GM23338 (cell line): ENCODE measurements at regions not wholly inside any gene's neighbourhood (a gene's known extent, or its start where the extent isn't known, plus 50 kb on each side); places are given as distances from the start of the nearest gene placed in this dataset.

Experiments used
- ATAC-seq: fragments of 200-7000 bp; cut with Tn5 transposase; 3 replicates; pipeline ENCODE4 v1.9.1; 2020
- DNase-seq: peaks from one replicate; pipeline ENCODE4 v3.0.0-alpha.2; 2015; ENCODE audit warnings: low spot score
- H2AFZ ChIP-seq: fragments of 200-600 bp; sonication (generic); 2 replicates; pipeline ENCODE4 v1.8.0; 2016; ENCODE audit warnings: antibody characterized with exemption, mild to moderate bottlenecking, moderate library complexity
- H3F3A ChIP-seq: fragments of 200-600 bp; sonication (generic); replicated peaks from 2 replicates; pipeline ENCODE4 v1.8.0; 2017; ENCODE audit warnings: antibody characterized with exemption, mixed run types, low read depth
- H3K27ac ChIP-seq: fragments of 200-600 bp; sonication (generic); 2 replicates; pipeline ENCODE4 v1.6.1; 2016; ENCODE audit warnings: low read depth
- H3K27me3 ChIP-seq: fragments of 200-600 bp; sonication (generic); 2 replicates; pipeline ENCODE4 v1.8.0; 2016; ENCODE audit warnings: mild to moderate bottlenecking, mixed run types, moderate library complexity; ENCODE audit not compliant: insufficient read depth
- H3K36me3 ChIP-seq: fragments of 200-600 bp; sonication (generic); 2 replicates; pipeline ENCODE4 v1.8.0; 2016; ENCODE audit warnings: mild to moderate bottlenecking; ENCODE audit not compliant: insufficient read depth
- H3K4me1 ChIP-seq: fragments of 200-600 bp; sonication (generic); 2 replicates; pipeline ENCODE4 v1.8.0; 2016; ENCODE audit warnings: mild to moderate bottlenecking, moderate library complexity; ENCODE audit not compliant: insufficient read depth
- H3K4me2 ChIP-seq: fragments of 200-600 bp; sonication (generic); 2 replicates; pipeline ENCODE4 v1.7.1; 2017; ENCODE audit warnings: mixed run types
- H3K4me3 ChIP-seq: fragments of 200-600 bp; sonication (generic); 2 replicates; pipeline ENCODE4 v1.6.1; 2016; ENCODE audit warnings: mixed run types
- H3K79me2 ChIP-seq: fragments of 200-600 bp; sonication (generic); replicated peaks from 2 replicates; pipeline ENCODE4 v1.8.0; 2017; ENCODE audit warnings: mild to moderate bottlenecking; ENCODE audit not compliant: insufficient read depth
- H3K9me2 ChIP-seq: fragments of 200-600 bp; sonication (generic); 2 replicates; pipeline ENCODE4 v1.8.0; 2017; ENCODE audit not compliant: insufficient read depth
- H4K20me1 ChIP-seq: fragments of 200-600 bp; sonication (generic); replicated peaks from 2 replicates; pipeline ENCODE4 v1.8.0; 2017; ENCODE audit warnings: mild to moderate bottlenecking; ENCODE audit not compliant: insufficient read depth
- H3K27ac Mint-ChIP-seq: 2 replicates; pipeline ENCODE4 v1.8.0; 2020; ENCODE audit warnings: inconsistent platforms, mild to moderate bottlenecking, moderate library complexity, mixed read lengths
- H3K27me3 Mint-ChIP-seq: 3 replicates; pipeline ENCODE4 v1.8.0; 2022; ENCODE audit warnings: low read depth, mild to moderate bottlenecking, moderate library complexity, mixed read lengths, inconsistent platforms; ENCODE audit not compliant: insufficient read depth, poor library complexity
- H3K36me3 Mint-ChIP-seq: 3 replicates; pipeline ENCODE4 v1.8.0; 2021; ENCODE audit warnings: low read depth, mild to moderate bottlenecking, inconsistent platforms, moderate library complexity, mixed read lengths
- H3K4me1 Mint-ChIP-seq: 3 replicates; pipeline ENCODE4 v1.8.0; 2020; ENCODE audit warnings: mild to moderate bottlenecking, inconsistent platforms, mixed read lengths
- H3K4me3 Mint-ChIP-seq: 3 replicates; pipeline ENCODE4 v1.8.0; 2021; ENCODE audit warnings: moderate library complexity, mild to moderate bottlenecking, inconsistent platforms, mixed read lengths
- H3K9me3 Mint-ChIP-seq: 3 replicates; pipeline ENCODE4 v1.8.0; 2020; ENCODE audit warnings: moderate library complexity, mild to moderate bottlenecking, inconsistent platforms, mixed read lengths
- CREB1 ChIP-seq: fragments of 250-450 bp; sonication (Bioruptor Pico); IDR thresholded peaks from 2 replicates; pipeline ENCODE4 v1.5.0; 2020; ENCODE audit warnings: low read depth, mild to moderate bottlenecking, moderate library complexity
- EZH2 ChIP-seq: fragments of 200-600 bp; sonication (generic); IDR thresholded peaks from one replicate; pipeline ENCODE4 v1.8.0; 2017; ENCODE audit warnings: antibody characterized with exemption, mild to moderate bottlenecking, low read depth; ENCODE audit not compliant: unreplicated experiment
- EZH2phosphoT487 ChIP-seq: fragments of 200-600 bp; sonication (generic); IDR thresholded peaks from one replicate; pipeline ENCODE4 v1.8.1; 2018; ENCODE audit warnings: antibody characterized with exemption; ENCODE audit not compliant: unreplicated experiment
- NANOG ChIP-seq: IDR thresholded peaks from 2 replicates; pipeline ENCODE4 v1.6.1; 2016; ENCODE audit warnings: antibody characterized with exemption, borderline replicate concordance
- POLR2AphosphoS5 ChIP-seq: IDR thresholded peaks from 2 replicates; pipeline ENCODE4 v1.6.1; 2016; ENCODE audit warnings: antibody characterized with exemption, low read depth
- STAT1 ChIP-seq: IDR thresholded peaks from one replicate; pipeline ENCODE4 v1.6.1; 2016; ENCODE audit warnings: antibody characterized with exemption; ENCODE audit not compliant: unreplicated experiment
- ZNF114 ChIP-seq: fragments of 250-450 bp; sonication (Bioruptor Pico); IDR thresholded peaks from 2 replicates; pipeline ENCODE4 v1.5.0; 2020; ENCODE audit warnings: mild to moderate bottlenecking, moderate library complexity
- ZNF331 ChIP-seq: fragments of 250-450 bp; sonication (Bioruptor Pico); IDR thresholded peaks from 2 replicates; pipeline ENCODE4 v1.5.0; 2020; ENCODE audit warnings: low read depth, mild to moderate bottlenecking, moderate library complexity
- TF ChIP-seq, protein P1 (sequence below): IDR thresholded peaks from one replicate; pipeline ENCODE4 v1.6.1; 2018; ENCODE audit warnings: antibody characterized with exemption; ENCODE audit not compliant: unreplicated experiment
- TF ChIP-seq, protein P2 (sequence below), 2 experiments: fragments of 200-600 bp in 1 of 2; sonication (generic) in 1 of 2; conservative IDR thresholded peaks; 2 replicates each; pipeline versions ENCODE4 v1.5.1 to v1.6.1; 2016 to 2017; ENCODE audit warnings: antibody characterized with exemption in 2 of 2, low read depth in 2 of 2, mild to moderate bottlenecking in 2 of 2, moderate library complexity in 1 of 2
- TF ChIP-seq, protein P3 (sequence below): fragments of 250-450 bp; sonication (Bioruptor Pico); IDR thresholded peaks from 2 replicates; pipeline ENCODE4 v1.5.0; 2020; ENCODE audit warnings: mild to moderate bottlenecking, moderate library complexity

DNA sequence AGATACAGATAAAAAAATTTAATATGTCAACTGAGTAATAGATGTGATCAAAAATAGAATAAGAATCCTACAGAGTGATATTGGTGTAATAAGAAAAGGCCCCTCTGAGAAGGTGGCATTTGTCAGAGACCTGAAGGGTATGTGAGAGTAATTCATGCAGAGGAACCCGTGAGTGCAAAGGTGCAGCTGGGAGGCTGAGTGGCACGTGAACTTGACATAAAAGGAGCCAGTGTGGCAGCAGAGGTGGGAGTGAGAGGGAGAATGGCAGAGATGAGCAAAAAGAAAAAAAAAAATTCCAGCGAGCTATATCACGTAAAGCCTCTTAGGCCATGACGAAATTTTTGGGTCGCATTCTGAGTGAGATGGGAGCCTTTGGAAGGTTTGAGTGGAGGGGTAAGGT, 588.9 kb downstream of the KCTD12 start:
- H3K36me3 Mint-ChIP-seq: peaks cover 11% of the 10 kb centered on the region; the same call in 2 of the 3 replicates
- no peak overlapping the region for H3K27ac ChIP-seq
- TF ChIP-seq EZH2phosphoT487 (no peak), NANOG (no peak), ZNF114 (CRISPR knock-in tag) (no peak), POLR2AphosphoS5 (no peak), ZNF331 (CRISPR knock-in tag) (no peak), CREB1 (CRISPR knock-in tag) (no peak), EZH2 (no peak), STAT1 (no peak)
- TF ChIP-seq, protein P1, sequence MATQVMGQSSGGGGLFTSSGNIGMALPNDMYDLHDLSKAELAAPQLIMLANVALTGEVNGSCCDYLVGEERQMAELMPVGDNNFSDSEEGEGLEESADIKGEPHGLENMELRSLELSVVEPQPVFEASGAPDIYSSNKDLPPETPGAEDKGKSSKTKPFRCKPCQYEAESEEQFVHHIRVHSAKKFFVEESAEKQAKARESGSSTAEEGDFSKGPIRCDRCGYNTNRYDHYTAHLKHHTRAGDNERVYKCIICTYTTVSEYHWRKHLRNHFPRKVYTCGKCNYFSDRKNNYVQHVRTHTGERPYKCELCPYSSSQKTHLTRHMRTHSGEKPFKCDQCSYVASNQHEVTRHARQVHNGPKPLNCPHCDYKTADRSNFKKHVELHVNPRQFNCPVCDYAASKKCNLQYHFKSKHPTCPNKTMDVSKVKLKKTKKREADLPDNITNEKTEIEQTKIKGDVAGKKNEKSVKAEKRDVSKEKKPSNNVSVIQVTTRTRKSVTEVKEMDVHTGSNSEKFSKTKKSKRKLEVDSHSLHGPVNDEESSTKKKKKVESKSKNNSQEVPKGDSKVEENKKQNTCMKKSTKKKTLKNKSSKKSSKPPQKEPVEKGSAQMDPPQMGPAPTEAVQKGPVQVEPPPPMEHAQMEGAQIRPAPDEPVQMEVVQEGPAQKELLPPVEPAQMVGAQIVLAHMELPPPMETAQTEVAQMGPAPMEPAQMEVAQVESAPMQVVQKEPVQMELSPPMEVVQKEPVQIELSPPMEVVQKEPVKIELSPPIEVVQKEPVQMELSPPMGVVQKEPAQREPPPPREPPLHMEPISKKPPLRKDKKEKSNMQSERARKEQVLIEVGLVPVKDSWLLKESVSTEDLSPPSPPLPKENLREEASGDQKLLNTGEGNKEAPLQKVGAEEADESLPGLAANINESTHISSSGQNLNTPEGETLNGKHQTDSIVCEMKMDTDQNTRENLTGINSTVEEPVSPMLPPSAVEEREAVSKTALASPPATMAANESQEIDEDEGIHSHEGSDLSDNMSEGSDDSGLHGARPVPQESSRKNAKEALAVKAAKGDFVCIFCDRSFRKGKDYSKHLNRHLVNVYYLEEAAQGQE: no peak
- TF ChIP-seq, protein P2, sequence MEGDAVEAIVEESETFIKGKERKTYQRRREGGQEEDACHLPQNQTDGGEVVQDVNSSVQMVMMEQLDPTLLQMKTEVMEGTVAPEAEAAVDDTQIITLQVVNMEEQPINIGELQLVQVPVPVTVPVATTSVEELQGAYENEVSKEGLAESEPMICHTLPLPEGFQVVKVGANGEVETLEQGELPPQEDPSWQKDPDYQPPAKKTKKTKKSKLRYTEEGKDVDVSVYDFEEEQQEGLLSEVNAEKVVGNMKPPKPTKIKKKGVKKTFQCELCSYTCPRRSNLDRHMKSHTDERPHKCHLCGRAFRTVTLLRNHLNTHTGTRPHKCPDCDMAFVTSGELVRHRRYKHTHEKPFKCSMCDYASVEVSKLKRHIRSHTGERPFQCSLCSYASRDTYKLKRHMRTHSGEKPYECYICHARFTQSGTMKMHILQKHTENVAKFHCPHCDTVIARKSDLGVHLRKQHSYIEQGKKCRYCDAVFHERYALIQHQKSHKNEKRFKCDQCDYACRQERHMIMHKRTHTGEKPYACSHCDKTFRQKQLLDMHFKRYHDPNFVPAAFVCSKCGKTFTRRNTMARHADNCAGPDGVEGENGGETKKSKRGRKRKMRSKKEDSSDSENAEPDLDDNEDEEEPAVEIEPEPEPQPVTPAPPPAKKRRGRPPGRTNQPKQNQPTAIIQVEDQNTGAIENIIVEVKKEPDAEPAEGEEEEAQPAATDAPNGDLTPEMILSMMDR (conservative IDR thresholded peaks at IDR 0.05; ENCODE audit: low read depth in 2 of 2): no peak
- TF ChIP-seq, protein P3, sequence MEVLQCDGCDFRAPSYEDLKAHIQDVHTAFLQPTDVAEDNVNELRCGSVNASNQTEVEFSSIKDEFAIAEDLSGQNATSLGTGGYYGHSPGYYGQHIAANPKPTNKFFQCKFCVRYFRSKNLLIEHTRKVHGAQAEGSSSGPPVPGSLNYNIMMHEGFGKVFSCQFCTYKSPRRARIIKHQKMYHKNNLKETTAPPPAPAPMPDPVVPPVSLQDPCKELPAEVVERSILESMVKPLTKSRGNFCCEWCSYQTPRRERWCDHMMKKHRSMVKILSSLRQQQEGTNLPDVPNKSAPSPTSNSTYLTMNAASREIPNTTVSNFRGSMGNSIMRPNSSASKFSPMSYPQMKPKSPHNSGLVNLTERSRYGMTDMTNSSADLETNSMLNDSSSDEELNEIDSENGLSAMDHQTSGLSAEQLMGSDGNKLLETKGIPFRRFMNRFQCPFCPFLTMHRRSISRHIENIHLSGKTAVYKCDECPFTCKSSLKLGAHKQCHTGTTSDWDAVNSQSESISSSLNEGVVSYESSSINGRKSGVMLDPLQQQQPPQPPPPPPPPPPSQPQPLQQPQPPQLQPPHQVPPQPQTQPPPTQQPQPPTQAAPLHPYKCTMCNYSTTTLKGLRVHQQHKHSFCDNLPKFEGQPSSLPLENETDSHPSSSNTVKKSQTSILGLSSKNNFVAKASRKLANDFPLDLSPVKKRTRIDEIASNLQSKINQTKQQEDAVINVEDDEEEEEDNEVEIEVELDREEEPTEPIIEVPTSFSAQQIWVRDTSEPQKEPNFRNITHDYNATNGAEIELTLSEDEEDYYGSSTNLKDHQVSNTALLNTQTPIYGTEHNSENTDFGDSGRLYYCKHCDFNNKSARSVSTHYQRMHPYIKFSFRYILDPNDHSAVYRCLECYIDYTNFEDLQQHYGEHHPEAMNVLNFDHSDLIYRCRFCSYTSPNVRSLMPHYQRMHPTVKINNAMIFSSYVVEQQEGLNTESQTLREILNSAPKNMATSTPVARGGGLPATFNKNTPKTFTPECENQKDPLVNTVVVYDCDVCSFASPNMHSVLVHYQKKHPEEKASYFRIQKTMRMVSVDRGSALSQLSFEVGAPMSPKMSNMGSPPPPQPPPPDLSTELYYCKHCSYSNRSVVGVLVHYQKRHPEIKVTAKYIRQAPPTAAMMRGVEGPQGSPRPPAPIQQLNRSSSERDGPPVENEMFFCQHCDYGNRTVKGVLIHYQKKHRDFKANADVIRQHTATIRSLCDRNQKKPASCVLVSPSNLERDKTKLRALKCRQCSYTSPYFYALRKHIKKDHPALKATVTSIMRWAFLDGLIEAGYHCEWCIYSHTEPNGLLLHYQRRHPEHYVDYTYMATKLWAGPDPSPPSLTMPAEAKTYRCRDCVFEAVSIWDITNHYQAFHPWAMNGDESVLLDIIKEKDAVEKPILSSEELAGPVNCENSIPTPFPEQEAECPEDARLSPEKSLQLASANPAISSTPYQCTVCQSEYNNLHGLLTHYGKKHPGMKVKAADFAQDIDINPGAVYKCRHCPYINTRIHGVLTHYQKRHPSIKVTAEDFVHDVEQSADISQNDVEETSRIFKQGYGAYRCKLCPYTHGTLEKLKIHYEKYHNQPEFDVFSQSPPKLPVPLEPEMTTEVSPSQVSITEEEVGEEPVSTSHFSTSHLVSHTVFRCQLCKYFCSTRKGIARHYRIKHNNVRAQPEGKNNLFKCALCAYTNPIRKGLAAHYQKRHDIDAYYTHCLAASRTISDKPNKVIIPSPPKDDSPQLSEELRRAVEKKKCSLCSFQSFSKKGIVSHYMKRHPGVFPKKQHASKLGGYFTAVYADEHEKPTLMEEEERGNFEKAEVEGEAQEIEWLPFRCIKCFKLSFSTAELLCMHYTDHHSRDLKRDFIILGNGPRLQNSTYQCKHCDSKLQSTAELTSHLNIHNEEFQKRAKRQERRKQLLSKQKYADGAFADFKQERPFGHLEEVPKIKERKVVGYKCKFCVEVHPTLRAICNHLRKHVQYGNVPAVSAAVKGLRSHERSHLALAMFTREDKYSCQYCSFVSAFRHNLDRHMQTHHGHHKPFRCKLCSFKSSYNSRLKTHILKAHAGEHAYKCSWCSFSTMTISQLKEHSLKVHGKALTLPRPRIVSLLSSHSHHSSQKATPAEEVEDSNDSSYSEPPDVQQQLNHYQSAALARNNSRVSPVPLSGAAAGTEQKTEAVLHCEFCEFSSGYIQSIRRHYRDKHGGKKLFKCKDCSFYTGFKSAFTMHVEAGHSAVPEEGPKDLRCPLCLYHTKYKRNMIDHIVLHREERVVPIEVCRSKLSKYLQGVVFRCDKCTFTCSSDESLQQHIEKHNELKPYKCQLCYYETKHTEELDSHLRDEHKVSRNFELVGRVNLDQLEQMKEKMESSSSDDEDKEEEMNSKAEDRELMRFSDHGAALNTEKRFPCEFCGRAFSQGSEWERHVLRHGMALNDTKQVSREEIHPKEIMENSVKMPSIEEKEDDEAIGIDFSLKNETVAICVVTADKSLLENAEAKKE (CRISPR knock-in tag): no peak
- H2AFZ ChIP-seq: no peak overlapping the region
- H3K27me3 Mint-ChIP-seq: peaks cover 4% of the 10 kb centered on the region
- no peaks in the 10 kb centered on the region for H3K4me1 Mint-ChIP-seq
- no peaks in the 10 kb centered on the region for H3K4me1 ChIP-seq
- H3K27ac Mint-ChIP-seq: no peak overlapping the region
- no peaks in the 10 kb centered on the region for H3K36me3 ChIP-seq
- H4K20me1 ChIP-seq: no peaks in the 10 kb centered on the region
- ATAC-seq: no peak
- no peak overlapping the region for H3K4me3 ChIP-seq
- H3K27me3 ChIP-seq: no peaks in the 10 kb centered on the region
- H3K79me2 ChIP-seq: no peaks in the 10 kb centered on the region
- H3K4me3 Mint-ChIP-seq: no peak overlapping the region
- H3K4me2 ChIP-seq: no peak overlapping the region
- no peaks in the 10 kb centered on the region for H3K9me2 ChIP-seq
- no peak for DNase-seq
- no peaks in the 10 kb centered on the region for H3F3A ChIP-seq
- H3K9me3 Mint-ChIP-seq: peaks cover 8% of the 10 kb centered on the region
